ENCODE measurements at regions not wholly inside any gene's neighbourhood (a gene's known extent, or its start where the extent isn't known, plus 50 kb on each side); places are given as distances from the start of the nearest gene placed in this dataset.

DNA sequence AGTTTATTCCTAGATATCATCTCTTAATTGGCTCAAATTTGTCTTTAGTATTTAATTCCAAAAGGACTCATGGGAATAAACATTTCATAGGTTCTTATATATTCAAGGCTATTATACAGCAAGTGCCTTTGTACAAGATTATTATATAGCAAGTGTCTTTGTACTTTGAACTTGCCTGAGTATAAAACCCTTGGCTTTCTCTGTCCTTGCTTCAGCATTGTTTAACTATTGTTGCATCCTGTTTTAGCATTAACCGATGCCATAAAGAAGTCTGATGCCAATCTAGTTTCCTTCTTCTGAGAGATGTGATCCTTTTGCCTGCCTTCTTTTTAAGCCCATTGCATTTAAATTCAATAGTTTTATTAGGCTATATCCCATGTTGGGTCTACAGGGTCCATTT is 270.0 kb downstream of the NEBL start:
- intact Hi-C loops (cut with DNase I), result no loop called here
- TF ChIP-seq CTCF (IDR thresholded peaks at IDR 0.05) (no peak), POLR2A (IDR thresholded peaks at IDR 0.05) (no peak)
- Histone ChIP-seq H3K36me3 (no peaks in the 10 kb centered on the region), H3K27me3 (no peaks in the 10 kb centered on the region), H3K4me3 (no peak overlapping the region), H3K4me1 (peaks cover 0 to 5% (median 0%) of the 10 kb centered on the region in 3 donors), H3K27ac (no peak overlapping the region), H3K9me3 (no peaks in the 10 kb centered on the region)
- DNase-seq, result no peak
- 60 to 63% methylated on average over 1 of the region's 1 CpG for WGBS, 2 donors

- TF ChIP-seq POLR2A (IDR thresholded peaks at IDR 0.05) (no peak), CTCF (IDR thresholded peaks at IDR 0.05) (no peak)
- Histone ChIP-seq H3K4me3 (no peak overlapping the region), H3K36me3 (no peaks in the 10 kb centered on the region)
Measured at GRCh38 chr10:20625868-20626267, 271.2 kb downstream of the NEBL start.

GRCh38 chr10:20624642-20625041 is 272.5 kb downstream of the NEBL start:
- Histone ChIP-seq H3K4me3 (no peak overlapping the region), H3K27me3 (no peaks in the 10 kb centered on the region), H3K9me3 (no peaks in the 10 kb centered on the region), H3K27ac (no peak overlapping the region), H3K4me1 (peaks cover 0 to 5% (median 0%) of the 10 kb centered on the region in 3 donors), H3K36me3 (no peaks in the 10 kb centered on the region)
- WGBS, 2 donors, result 76% methylated on average over 4 of the region's 4 CpGs
- no peak for TF ChIP-seq POLR2A (IDR thresholded peaks at IDR 0.05)
- TF ChIP-seq CTCF (IDR thresholded peaks at IDR 0.05), result no peak
- DNase-seq, result no peak
- intact Hi-C loops (cut with DNase I), result no loop called here

More at GRCh38 chr10:20625868-20626267, 271.2 kb downstream of the NEBL start:
- 54 to 68% methylated on average over 1 of the region's 1 CpG for WGBS, 2 donors
- Histone ChIP-seq H3K9me3 (no peaks in the 10 kb centered on the region), H3K27ac (no peak overlapping the region), H3K27me3 (no peaks in the 10 kb centered on the region), H3K4me1 (peaks cover 0 to 5% (median 0%) of the 10 kb centered on the region in 3 donors)
- no peak for DNase-seq
- intact Hi-C loops (cut with DNase I), result no loop called here

- no peak overlapping the region for H3K27ac ChIP-seq
- intact Hi-C loops (cut with DNase I), result no loop called here
- H3K4me1 ChIP-seq, result peaks cover 0 to 5% (median 0%) of the 10 kb centered on the region in 3 donors
- no peak for TF ChIP-seq CTCF (IDR thresholded peaks at IDR 0.05)
- TF ChIP-seq POLR2A (IDR thresholded peaks at IDR 0.05), result no peak
- H3K36me3 ChIP-seq, result no peaks in the 10 kb centered on the region
- DNase-seq, result no peak
- no peaks in the 10 kb centered on the region for H3K9me3 ChIP-seq
- H3K4me3 ChIP-seq, result no peak overlapping the region
- no peaks in the 10 kb centered on the region for H3K27me3 ChIP-seq
Measured at GRCh38 chr10:20623546-20623945, 273.6 kb downstream of the NEBL start.

GRCh38 chr10:20622531-20623211 is 274.4 kb downstream of the NEBL start:
- H3K36me3 ChIP-seq, result no peaks in the 10 kb centered on the region
- no peak overlapping the region for H3K27ac ChIP-seq
- no peaks in the 10 kb centered on the region for H3K27me3 ChIP-seq
- peaks cover 0 to 5% (median 0%) of the 10 kb centered on the region in 3 donors for H3K4me1 ChIP-seq
- intact Hi-C loops (cut with DNase I), result no loop called here
- 11 to 20% methylated on average over 6 of the region's 6 CpGs for WGBS, 2 donors
- no peak overlapping the region for H3K4me3 ChIP-seq
- TF ChIP-seq CTCF (IDR thresholded peaks at IDR 0.05) (no peak), POLR2A (IDR thresholded peaks at IDR 0.05) (no peak)
- no peaks in the 10 kb centered on the region for H3K9me3 ChIP-seq
- no peak for DNase-seq

Data from esophagus squamous epithelium (tissue), 5 donors.